H1 (cell line): ENCODE measurements at regions not wholly inside any gene's neighbourhood (a gene's known extent, or its start where the extent isn't known, plus 50 kb on each side); places are given as distances from the start of the nearest gene placed in this dataset.
"Not testable (repeated sequence)": the region's sequence is repeated elsewhere in the genome, so short reads cannot be mapped to it uniquely, and the experiment has no call there.

Experiments
- CTCF ChIA-PET: fragments of 300-600 bp; sonication (Branson Sonifier 250); formaldehyde crosslinking; loops from one replicate; lab custom pipeline; 2021; ENCODE audit not compliant: partially characterized antibody; lab: Charles Lee
- POLR2A ChIA-PET: fragments of 300-600 bp; sonication (Branson Sonifier 250); formaldehyde crosslinking; loops from one replicate; lab custom pipeline; 2021; ENCODE audit warnings: inconsistent platforms; ENCODE audit not compliant: partially characterized antibody; lab: Charles Lee
- DNase-seq, 2 experiments: peaks; one replicate each; pipeline versions ENCODE4 v3.0.0 to v3.0.0-alpha.2; 2010 to 2022; ENCODE audit warnings: low spot score in 2 of 2, low read depth in 1 of 2, mixed read lengths in 1 of 2
- FAIRE-seq: peaks from 2 replicates; lab custom pipeline; 2011; peaks lifted over from hg19 to GRCh38; lab: Jason Lieb, UNC
- H2AFZ ChIP-seq: 2 replicates; pipeline ENCODE4 v1.8.1; 2012; ENCODE audit warnings: low read length, inconsistent platforms
- H2AK5ac ChIP-seq: 2 replicates; pipeline ENCODE4 v1.6.1; 2013; ENCODE audit warnings: low read depth, low read length
- H2BK120ac ChIP-seq: replicated peaks from 2 replicates; pipeline ENCODE3; 2013; ENCODE audit warnings: low read depth, low read length, inconsistent platforms
- H2BK12ac ChIP-seq: 2 replicates; pipeline ENCODE4 v1.6.1; 2013; ENCODE audit warnings: low read depth, low read length
- H2BK15ac ChIP-seq: 2 replicates; pipeline ENCODE4 v1.6.1; 2013; ENCODE audit warnings: low read length
- H2BK20ac ChIP-seq: 2 replicates; pipeline ENCODE4 v1.6.1; 2013; ENCODE audit warnings: low read length
- H2BK5ac ChIP-seq: 2 replicates; pipeline ENCODE4 v1.6.1; 2013; ENCODE audit warnings: low read depth, low read length
- H3K14ac ChIP-seq: 2 replicates; pipeline ENCODE4 v1.6.1; 2013; ENCODE audit warnings: inconsistent platforms; ENCODE audit not compliant: insufficient read length
- H3K18ac ChIP-seq: 2 replicates; pipeline ENCODE4 v1.6.1; 2013; ENCODE audit warnings: low read length; ENCODE audit errors: extremely low read depth
- H3K23ac ChIP-seq: 2 replicates; pipeline ENCODE4 v1.6.1; 2013; ENCODE audit warnings: inconsistent platforms; ENCODE audit not compliant: insufficient read length
- H3K23me2 ChIP-seq: 2 replicates; pipeline ENCODE4 v1.6.1; 2013; ENCODE audit warnings: low read depth, low read length
- H3K27ac ChIP-seq: 2 replicates; pipeline ENCODE4 v1.6.1; 2011; ENCODE audit warnings: low read depth, low read length, inconsistent platforms
- H3K27me3 ChIP-seq, 4 experiments: replicated peaks in 1 of 4; 1 replicate in 1 of 4; 2 replicates in 3 of 4; pipeline versions ENCODE4 v1.6.1 to v1.8.1; 2011 to 2013; ENCODE audit warnings: low read length in 3 of 4, mild to moderate bottlenecking in 3 of 4, inconsistent platforms in 2 of 4, mixed read lengths in 2 of 4, moderate library complexity in 1 of 4; ENCODE audit not compliant: control insufficient read depth in 3 of 4, insufficient read depth in 3 of 4; ENCODE audit errors: extremely low read depth in 1 of 4
- H3K36me3 ChIP-seq, 4 experiments: 2 replicates each; pipeline versions ENCODE4 v1.6.1 to v1.8.1; 2011 to 2013; ENCODE audit warnings: mild to moderate bottlenecking in 4 of 4, low read length in 3 of 4, moderate library complexity in 2 of 4, control low read depth in 1 of 4, inconsistent platforms in 1 of 4; ENCODE audit not compliant: insufficient read depth in 4 of 4, control insufficient read depth in 2 of 4
- H3K4ac ChIP-seq: replicated peaks from 2 replicates; pipeline ENCODE3; 2013; ENCODE audit warnings: low read length, low read depth, mixed read lengths, inconsistent platforms; ENCODE audit not compliant: insufficient read length
- H3K4me1 ChIP-seq, 4 experiments: replicated peaks in 1 of 4; 1 replicate in 1 of 4; 2 replicates in 3 of 4; pipeline versions ENCODE4 v1.6.1 to v1.8.1; 2011 to 2013; ENCODE audit warnings: low read length in 3 of 4, inconsistent platforms in 2 of 4, mixed read lengths in 1 of 4; ENCODE audit not compliant: insufficient read depth in 4 of 4, control insufficient read depth in 3 of 4
- H3K4me2 ChIP-seq, 2 experiments: 2 replicates each; pipeline versions ENCODE4 v1.6.1 to v1.8.1; 2011 to 2013; ENCODE audit warnings: low read depth in 2 of 2, low read length in 2 of 2, control low read depth in 1 of 2, inconsistent platforms in 1 of 2, mild to moderate bottlenecking in 1 of 2; ENCODE audit not compliant: insufficient read depth in 1 of 2
- H3K4me3 ChIP-seq, 4 experiments: fragments of 200-600, 300-600 bp in 1 of 4; sonication (generic), shearing (Covaris generic), sonication (Bioruptor Twin) in 1 of 4; 2 replicates each; pipeline versions ENCODE4 v1.5.1 to v1.8.1; 2011 to 2016; ENCODE audit warnings: low read length in 4 of 4, low read depth in 3 of 4, control low read depth in 2 of 4, inconsistent platforms in 2 of 4, mild to moderate bottlenecking in 2 of 4, mixed read lengths in 1 of 4, moderate library complexity in 1 of 4; ENCODE audit not compliant: insufficient read depth in 2 of 4; ENCODE audit errors: extremely low read depth in 1 of 4
- H3K56ac ChIP-seq: replicated peaks from 2 replicates; pipeline ENCODE3; 2013; ENCODE audit warnings: low read depth, mild to moderate bottlenecking, mixed read lengths, low read length, inconsistent platforms; ENCODE audit not compliant: insufficient read length
- H3K79me1 ChIP-seq: 2 replicates; pipeline ENCODE4 v1.6.1; 2013; ENCODE audit warnings: low read depth, low read length, control low read depth
- H3K79me2 ChIP-seq, 2 experiments: 2 replicates each; pipeline versions ENCODE4 v1.6.1 to v1.8.1; 2012 to 2013; ENCODE audit warnings: low read length in 2 of 2, mild to moderate bottlenecking in 2 of 2, inconsistent platforms in 1 of 2; ENCODE audit not compliant: insufficient read depth in 2 of 2, control insufficient read depth in 1 of 2
- H3K9ac ChIP-seq, 4 experiments: replicated peaks in 1 of 4; 1 replicate in 1 of 4; 2 replicates in 3 of 4; pipeline versions ENCODE4 v1.6.1 to v1.8.1; 2011 to 2013; ENCODE audit warnings: low read depth in 3 of 4, low read length in 3 of 4, control low read depth in 2 of 4, mild to moderate bottlenecking in 2 of 4, moderate library complexity in 2 of 4, inconsistent platforms in 1 of 4; ENCODE audit errors: extremely low read depth in 1 of 4
- H3K9me3 ChIP-seq, 2 experiments: 2 replicates each; pipeline versions ENCODE4 v1.6.1 to v1.8.1; 2012 to 2013; ENCODE audit warnings: mild to moderate bottlenecking in 2 of 2, moderate library complexity in 2 of 2, control low read depth in 1 of 2, inconsistent platforms in 1 of 2, low read depth in 1 of 2, low read length in 1 of 2, mixed read lengths in 1 of 2; ENCODE audit not compliant: insufficient read depth in 2 of 2
- H4K20me1 ChIP-seq, 2 experiments: replicated peaks in 1 of 2; 2 replicates each; pipeline versions ENCODE3 to v1.8.1; 2011 to 2013; ENCODE audit warnings: inconsistent platforms in 2 of 2, low read length in 2 of 2, mild to moderate bottlenecking in 1 of 2; ENCODE audit not compliant: insufficient read depth in 2 of 2, control insufficient read depth in 1 of 2
- H4K5ac ChIP-seq: 2 replicates; pipeline ENCODE4 v1.6.1; 2013; ENCODE audit warnings: low read length, low read depth, mixed read lengths, inconsistent platforms; ENCODE audit not compliant: insufficient read length
- H4K8ac ChIP-seq: 2 replicates; pipeline ENCODE4 v1.8.0; 2013; ENCODE audit warnings: mild to moderate bottlenecking, moderate library complexity, low read length, inconsistent platforms; ENCODE audit not compliant: insufficient read depth; ENCODE audit errors: extremely low read depth
- H4K91ac ChIP-seq: replicated peaks from 2 replicates; pipeline ENCODE3; 2013; ENCODE audit warnings: low read length, mixed read lengths, inconsistent platforms; ENCODE audit not compliant: insufficient read length
- WGBS, 2 experiments: shearing (Covaris generic) in 1 of 2; methylation state at CpG; one replicate each; pipeline versions ENCODE4 v1.1.6 to v1.1.7; 2013 to 2015; ENCODE audit warnings: low lambda C conversion rate in 2 of 2, mixed read lengths in 2 of 2, inconsistent platforms in 1 of 2, low coverage in 1 of 2, missing lambda C conversion rate in 1 of 2; ENCODE audit not compliant: insufficient replicate concordance in 2 of 2, insufficient coverage in 1 of 2, insufficient read length in 1 of 2; ENCODE audit errors: extremely low coverage in 1 of 2, missing lambda C conversion rate in 1 of 2; 5-methylcytosine and 5-hydroxymethylcytosine counted together

GRCh38 chr1:38647341-38647740 is 212.2 kb downstream of the RRAGC start:
- H3K27me3 ChIP-seq, H3K18ac ChIP-seq, H3K4me2 ChIP-seq, H3K9ac ChIP-seq, H2BK20ac ChIP-seq, H4K5ac ChIP-seq, H4K91ac ChIP-seq, H3K4me1 ChIP-seq, CTCF ChIA-PET, H2BK12ac ChIP-seq, H2AFZ ChIP-seq, H3K56ac ChIP-seq, H2BK5ac ChIP-seq, H2BK120ac ChIP-seq, H3K36me3 ChIP-seq, H3K4me3 ChIP-seq, H2AK5ac ChIP-seq, H3K79me2 ChIP-seq, DNase-seq, H3K4ac ChIP-seq, H3K14ac ChIP-seq, H3K27ac ChIP-seq, H2BK15ac ChIP-seq, FAIRE-seq, POLR2A ChIA-PET, H4K20me1 ChIP-seq, H3K23me2 ChIP-seq, H3K23ac ChIP-seq, H3K79me1 ChIP-seq, H4K8ac ChIP-seq: not testable (repeated sequence)
- 93% methylated on average over 3 of the region's 34 CpGs; no CpG with 5 or more reads in 1 of the 2 experiments for WGBS, 2 experiments
- H3K9me3 ChIP-seq = peaks cover 3 to 14% of the 10 kb centered on the region in 2 experiments; a peak in 1 of 4 replicates
